ENCODE measurements at regions not wholly inside any gene's neighbourhood (a gene's known extent, or its start where the extent isn't known, plus 50 kb on each side); places are given as distances from the start of the nearest gene placed in this dataset.

DNA sequence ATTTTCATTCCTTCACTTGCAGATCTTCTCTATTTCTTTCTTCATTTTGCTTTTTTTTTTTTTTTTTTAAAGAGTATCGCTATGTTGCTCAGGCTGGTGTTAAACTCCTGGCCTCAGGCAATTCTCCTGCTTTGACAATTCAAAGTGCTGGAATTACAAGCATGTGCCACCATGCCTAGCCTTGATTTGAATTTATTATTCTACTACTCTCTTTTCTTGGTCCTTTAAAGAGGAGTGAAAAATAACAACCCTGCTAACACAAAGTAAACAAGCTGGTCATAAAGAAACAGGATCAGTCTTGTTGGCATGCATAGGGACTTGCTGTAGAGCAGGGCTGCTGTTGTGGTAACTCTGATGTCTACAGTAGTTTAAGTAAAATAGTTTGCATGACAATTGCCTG is 1615.3 kb upstream of the ZEB2 start:
- ATAC-seq: no peak
- intact Hi-C loops (cut with DNase I, micrococcal nuclease): no loop called here
- no peak for DNase-seq

DNA sequence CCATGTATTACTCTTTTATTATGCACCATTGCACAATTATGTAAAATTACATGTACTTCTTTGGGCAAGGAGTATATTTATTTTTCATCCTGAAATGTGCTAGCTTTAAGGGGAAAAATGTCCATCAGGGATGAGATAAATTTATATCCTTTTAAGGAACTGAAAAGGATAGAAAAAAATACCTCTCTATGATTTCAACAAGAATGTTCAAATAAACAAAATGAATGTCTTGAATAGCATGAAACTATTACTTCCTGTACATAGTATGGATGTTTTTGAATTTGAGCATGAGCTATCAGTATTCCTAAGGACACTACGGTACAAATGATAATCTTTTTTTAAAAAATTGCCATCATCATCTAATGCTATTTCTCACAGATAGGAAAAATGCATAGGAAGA is 1611.9 kb upstream of the ZEB2 start:
- ATAC-seq: no peak
- intact Hi-C loops (cut with DNase I, micrococcal nuclease): no loop called here
- DNase-seq: no peak

DNA sequence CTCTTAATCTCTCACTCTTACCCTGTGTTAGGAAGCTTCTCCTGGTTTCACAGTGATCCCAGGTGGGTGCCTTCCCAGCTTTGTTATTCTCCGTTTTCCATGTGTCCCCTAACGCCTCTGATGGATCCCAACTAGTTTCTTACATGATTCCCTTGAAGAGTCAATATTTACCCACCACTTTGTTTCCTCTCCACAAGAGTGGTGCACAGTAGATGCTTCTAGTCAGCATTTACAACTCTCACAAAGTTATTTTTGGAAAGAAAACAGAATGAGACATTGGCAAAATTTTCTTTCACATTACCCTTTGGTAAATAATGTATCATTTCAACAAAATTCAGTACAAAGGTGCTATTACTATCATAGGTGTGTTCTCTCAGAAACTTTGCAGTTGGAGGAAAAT is 1611.1 kb upstream of the ZEB2 start:
- no peak for DNase-seq
- intact Hi-C loops (cut with DNase I, micrococcal nuclease): no loop called here
- no peak for ATAC-seq

DNA sequence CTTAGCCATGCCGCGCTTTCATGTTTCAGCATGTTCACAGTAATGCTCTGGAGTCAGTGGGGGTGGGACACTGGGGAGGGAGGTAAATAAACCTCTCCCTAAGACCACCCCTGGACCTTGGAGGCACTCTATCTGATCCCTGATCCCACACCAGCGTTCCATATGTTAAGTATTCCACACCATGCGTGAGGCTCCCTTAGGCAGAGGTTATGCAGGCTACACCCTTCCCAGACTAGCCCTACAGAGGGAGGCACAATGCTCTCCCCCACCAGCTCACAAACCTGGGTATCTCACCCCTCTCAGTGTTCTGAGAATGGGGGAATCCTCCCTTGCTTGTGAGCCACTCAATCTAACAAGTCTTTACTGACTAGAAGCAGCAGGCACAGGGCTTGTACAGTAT is 1610.4 kb upstream of the ZEB2 start:
- ATAC-seq (no peak), DNase-seq (no peak)
- intact Hi-C loops (cut with DNase I, micrococcal nuclease): no loop called here

DNA sequence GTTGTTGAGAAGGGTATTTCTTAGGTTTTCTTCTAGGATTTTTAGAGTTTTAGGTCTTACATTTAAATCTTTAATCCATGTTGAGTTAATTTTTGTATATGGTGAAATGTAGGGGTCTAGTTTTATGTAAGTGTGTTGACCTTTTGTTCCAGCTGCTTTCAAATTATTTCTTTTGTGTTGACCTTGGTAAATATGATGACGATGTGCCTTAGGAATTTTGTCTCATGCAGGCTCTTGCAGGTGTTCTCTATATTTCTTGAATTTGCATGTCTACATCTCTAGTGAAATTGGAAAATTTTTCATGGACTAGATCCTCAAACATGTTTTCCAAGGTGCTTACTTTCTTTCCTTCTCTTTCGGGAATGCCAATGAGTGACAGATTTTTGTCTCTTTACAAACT is 1609.3 kb upstream of the ZEB2 start:
- no peak for ATAC-seq
- intact Hi-C loops (cut with DNase I, micrococcal nuclease): no loop called here
- DNase-seq: no peak

DNA sequence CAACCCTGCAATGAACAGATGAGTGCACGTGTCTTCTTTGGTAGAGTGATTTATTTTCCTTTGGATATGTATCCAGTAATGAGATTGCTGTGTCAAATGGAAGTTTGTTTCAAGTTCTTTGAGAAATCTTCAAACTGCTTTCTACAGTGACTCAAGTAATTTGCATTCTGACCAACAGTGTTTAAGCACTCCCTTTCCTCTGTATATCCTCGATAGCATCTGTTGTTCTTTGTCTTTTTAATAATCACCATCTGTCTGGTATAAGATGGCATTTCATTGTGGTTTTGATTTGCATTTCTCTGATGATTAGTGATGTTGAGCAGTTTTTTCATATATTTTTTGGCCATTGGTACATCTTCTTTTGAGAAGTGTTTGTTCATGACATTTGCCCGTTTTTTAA is 1608.3 kb upstream of the ZEB2 start:
- DNase-seq: no peak
- ATAC-seq: no peak
- intact Hi-C loops (cut with DNase I, micrococcal nuclease): no loop called here

DNA sequence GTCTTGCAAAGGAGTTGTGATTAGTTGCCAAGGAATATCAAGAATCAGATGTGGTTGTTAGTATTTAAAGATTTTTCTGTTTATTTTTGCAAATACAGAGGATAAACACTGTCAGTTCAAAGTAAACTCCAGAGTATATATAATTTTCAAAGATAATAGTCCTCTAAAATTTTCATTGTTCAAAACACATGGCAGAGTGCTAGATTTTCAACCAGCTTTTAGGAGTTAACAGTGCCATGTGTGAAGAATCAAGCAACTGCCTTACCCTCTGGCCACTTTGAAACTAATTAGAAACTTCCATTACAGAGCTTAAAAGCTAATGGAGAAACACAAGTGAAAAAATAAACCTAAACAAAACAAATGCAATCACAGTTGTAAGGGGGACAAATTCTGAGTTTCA is 1605.6 kb upstream of the ZEB2 start:
- ATAC-seq: no peak
- intact Hi-C loops (cut with DNase I, micrococcal nuclease): no loop called here
- no peak for DNase-seq

DNA sequence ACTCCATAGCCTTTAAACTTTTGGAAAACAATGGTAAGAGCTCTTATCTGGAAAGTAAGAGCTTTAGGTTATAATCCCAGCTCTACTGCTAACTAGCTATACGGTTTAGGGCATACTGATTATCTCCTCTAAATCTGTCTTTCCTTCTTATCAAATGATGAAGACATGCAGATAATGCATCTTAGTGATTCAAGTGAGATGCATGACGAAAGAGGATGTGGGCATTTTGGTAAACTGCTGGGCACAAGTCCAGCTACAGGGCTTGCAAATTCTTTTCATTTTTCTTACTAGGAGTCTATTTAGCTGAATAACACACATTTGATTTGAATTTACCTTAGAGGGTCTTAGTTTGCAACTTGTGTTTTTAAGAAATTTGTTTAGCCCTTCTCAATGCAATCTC is 1604.8 kb upstream of the ZEB2 start:
- intact Hi-C loops (cut with DNase I, micrococcal nuclease): no loop called here
- DNase-seq (no peak), ATAC-seq (no peak)

DNA sequence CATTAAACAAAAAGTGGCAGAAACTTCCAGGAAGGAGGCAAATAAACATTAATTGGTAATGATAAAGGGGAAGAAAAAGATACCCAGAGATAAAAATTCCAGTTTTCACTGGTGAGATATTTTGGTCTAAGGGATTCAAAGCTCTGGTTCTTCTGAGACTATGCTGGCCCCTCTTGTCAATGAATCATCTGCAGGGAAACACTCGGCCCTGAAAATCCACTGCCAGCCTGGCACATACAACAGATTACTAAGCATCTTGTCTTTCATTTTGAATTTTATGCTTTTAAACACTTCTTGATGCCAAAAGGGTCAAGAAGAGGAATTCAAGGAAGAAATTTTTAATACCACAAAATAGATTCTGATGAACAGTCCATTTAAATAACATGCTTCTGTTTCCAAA is 1603.8 kb upstream of the ZEB2 start:
- ATAC-seq: no peak
- no peak for DNase-seq
- intact Hi-C loops (cut with DNase I, micrococcal nuclease): no loop called here

DNA sequence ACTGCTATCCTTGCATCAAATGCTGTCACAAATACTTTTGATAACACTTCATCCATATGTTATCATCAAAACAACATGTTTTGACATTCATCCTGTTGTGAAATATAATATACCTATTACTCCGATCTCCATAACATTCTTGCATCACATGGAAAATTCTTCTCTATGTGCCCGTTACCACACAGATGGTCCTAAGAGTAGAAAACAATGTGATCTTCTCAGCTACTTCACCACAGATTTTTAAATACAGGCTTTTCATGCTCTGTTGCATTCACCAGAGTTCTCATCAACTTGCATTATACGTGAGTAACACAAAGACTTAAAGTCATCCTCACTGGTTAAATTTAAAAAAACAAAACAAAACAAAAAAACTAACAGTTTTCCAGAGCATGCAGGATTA is 1603.3 kb upstream of the ZEB2 start:
- intact Hi-C loops (cut with DNase I, micrococcal nuclease): no loop called here
- no peak for DNase-seq
- no peak for ATAC-seq

DNA sequence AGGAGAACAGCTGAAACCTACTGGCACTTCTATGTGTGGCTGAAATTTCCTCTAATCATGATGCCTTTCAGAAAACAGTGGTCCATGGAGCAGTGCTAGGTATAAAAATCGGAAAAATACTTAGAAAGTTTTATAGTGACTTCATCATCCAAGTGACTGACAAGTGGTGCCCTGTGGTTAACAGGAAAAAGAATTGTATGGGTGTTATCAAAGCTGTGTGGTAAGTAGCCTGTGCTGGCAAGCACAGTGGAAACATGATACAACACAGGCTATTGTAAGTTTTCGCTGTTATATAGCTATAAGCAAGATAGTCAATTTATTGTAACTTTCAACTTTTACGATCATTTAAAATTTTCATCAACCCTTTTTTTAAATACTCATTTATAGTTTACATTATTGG is 1599.7 kb upstream of the ZEB2 start:
- DNase-seq (no peak), ATAC-seq (no peak)
- intact Hi-C loops (cut with DNase I, micrococcal nuclease): no loop called here

DNA sequence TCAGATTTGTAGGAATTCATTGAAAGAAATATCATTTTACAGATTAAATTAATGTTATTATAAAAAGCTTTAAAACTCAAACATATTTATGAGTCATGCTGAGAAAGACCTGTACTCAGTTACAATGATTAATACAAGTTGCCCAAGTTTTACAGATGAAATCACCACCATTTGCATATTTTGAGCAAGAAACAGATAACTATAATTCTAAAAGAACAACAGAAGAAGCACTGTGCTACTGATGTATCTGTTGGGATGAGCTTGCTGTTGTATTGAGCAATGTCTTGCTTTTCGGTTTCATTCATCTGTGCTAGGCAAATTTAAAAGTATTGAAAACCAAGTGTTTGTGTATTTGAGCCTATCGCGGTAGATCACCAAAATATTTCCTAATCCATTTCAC is 1589.1 kb upstream of the ZEB2 start:
- intact Hi-C loops (cut with DNase I, micrococcal nuclease): no loop called here
- ATAC-seq: no peak
- no peak for DNase-seq

DNA sequence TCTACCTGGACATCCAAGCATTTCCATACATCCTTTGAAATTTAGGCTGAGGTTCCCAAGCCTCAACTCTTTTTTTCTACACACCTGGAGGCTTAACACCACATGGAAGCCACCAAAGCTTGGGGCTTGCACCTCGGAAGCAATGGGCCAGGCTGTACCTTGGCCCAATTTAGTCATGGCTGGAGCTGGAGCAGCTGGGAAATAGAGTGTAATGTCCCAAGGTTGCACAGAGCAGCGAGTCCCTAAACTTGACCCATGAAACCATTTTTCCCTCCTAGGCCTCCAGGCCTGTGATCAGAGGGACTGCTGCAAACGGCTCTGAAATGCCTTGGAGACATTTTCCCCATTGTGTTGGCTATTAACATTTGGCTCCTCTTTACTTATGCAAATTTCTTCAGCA is 1574.3 kb upstream of the ZEB2 start:
- intact Hi-C loops (cut with DNase I, micrococcal nuclease): no loop called here
- no peak for ATAC-seq
- DNase-seq: no peak

DNA sequence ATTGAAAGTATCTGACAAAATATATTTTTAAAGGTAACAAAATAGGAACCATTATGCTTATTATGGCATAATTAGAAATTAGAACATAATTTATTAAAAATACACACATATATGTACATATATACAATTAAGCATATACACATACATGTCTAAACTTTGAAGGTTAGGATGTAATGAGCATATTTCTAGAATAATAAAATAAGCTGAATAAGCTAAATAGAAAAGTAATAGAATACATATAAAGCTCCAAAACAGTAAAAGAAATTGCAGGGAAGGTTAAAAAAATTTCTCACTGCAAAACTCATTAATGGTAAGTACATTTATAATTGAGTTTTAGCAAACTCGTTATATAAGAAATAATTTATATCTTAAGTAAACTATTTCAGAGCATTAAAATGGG is 1561.5 kb upstream of the ZEB2 start:
- intact Hi-C loops (cut with DNase I, micrococcal nuclease): no loop called here
- DNase-seq (no peak), ATAC-seq (no peak)

DNA sequence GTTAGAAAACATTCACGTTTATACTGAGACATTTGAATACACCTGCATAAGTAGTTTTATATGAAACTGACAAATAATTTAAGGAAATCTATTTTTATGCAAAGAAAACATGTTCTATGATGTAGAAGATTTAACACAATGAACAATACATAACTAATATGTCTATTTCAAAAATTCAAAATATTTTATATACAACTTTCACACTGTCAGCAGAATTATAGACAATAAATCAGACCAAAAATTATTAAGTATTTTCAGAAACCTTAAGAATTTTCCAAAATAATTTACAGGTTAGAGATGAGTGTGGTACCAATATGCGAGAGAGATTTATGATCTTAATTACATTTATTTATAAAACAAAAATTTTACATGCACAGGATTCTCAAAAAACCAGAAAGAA is 1561.0 kb upstream of the ZEB2 start:
- ATAC-seq: no peak

DNA sequence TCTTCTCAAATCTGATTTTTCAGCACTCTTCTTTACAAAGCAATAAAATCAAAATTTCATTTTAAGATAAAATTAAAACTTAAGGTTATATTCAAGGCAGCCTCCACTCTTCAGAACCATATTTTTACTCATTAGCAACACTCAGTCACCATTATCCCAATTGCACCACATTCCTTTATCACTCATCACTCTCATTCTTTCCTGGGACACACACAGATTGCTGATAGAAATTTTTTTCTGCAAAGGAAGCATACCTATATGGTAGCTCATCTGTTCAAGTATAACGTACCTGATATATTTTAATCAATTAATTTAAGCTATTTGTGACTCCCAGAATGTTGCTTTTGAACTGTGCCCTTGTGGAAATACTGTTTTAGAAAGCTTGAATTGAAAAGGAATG is 1559.3 kb upstream of the ZEB2 start:
- intact Hi-C loops (cut with DNase I, micrococcal nuclease): no loop called here
- ATAC-seq: no peak
- no peak for DNase-seq

More for the DNA sequence above, 1561.0 kb upstream of the ZEB2 start:
- intact Hi-C loops (cut with DNase I, micrococcal nuclease): no loop called here
- no peak for DNase-seq

DNA sequence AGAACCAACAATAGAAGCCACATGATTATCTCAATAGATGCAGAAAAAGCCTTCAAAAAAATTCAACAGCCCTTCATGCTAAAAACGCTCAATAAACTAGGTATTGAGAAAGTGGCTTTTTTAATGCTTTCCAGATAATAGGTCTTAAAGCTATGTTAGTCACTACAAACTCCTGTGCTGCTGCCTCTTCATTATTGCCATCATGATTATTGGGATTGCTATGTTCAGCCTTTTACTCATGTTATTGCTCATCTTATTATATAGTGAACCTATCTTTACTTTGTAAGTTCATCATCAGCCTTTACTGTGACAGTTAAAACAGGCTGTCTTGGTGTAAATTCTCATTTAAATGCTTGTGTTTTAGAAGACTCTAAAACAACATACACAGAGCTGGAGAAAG is 1557.2 kb upstream of the ZEB2 start:
- intact Hi-C loops (cut with DNase I, micrococcal nuclease): no loop called here
- ATAC-seq (no peak), DNase-seq (no peak)

DNA sequence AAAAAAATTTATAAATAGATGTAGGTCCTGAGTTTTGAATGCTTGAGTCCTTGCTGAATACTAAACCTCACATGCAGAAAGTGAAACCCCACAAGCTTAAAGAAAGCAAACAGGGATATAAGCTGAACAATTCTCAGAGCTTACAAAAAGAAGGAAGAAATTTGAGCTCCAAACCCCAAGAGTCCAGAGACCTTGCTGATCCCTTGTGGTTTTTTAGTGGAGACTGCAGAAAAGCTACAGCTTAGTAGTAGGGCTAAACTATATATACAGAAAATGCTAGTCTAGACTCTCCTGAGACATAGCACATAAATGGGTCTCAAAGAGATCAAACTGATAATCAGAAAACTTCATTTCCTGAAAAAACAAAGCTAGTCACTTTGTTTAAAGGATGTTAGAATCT is 1548.1 kb upstream of the ZEB2 start:
- intact Hi-C loops (cut with DNase I, micrococcal nuclease): no loop called here
- no peak for ATAC-seq
- DNase-seq: no peak

DNA sequence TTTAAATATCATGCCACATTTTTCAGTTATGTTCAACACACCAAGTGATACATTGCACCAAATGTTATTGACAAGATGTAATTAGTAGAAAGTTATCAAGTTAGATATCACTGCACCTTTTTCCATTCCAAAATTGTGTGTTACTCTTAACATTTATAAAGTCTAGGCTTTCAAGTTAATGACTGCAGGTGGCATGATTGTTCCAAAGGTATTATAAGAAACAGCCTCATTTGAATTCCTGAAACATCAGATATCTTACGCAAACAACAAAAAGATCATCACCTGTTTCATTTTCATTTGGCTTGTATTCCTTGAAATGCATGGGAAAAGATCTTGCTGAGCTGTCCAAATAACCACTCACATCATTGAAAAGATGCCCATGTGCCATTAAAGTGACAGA is 1528.2 kb upstream of the ZEB2 start:
- intact Hi-C loops (cut with DNase I, micrococcal nuclease): no loop called here
- DNase-seq (no peak), ATAC-seq (no peak)

DNA sequence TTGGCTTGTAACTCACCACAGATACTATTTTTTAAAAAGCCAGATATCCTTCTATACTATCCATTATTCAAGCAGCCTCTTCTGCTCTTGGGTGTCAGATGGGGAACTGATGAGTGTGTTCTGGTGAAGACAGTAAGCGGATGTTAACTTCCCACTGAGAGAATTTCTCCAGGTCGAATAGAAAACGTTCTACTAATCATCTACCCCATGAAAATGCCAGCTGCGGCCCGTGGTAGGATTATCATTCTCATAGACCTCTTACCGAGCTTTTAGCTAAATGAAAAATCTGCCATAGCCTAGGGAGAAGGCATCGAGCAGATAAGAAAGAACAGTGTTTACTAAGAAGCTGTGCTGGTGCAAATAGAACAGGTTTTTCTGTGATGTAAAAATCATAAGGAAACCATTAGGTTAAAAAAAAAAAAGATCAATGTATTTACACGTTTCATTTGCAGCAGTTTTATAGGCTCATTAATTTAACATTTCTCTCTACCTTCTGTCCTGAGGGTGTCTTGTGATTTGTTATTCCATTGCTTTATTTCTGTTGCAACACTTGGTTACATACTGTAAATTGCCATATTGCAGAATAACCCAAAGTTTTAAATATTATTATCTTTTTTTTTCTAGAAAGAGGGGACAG is 1521.5 kb upstream of the ZEB2 start:
- no peak for ATAC-seq
- no peak for DNase-seq
- intact Hi-C loops (cut with DNase I, micrococcal nuclease): no loop called here

DNA sequence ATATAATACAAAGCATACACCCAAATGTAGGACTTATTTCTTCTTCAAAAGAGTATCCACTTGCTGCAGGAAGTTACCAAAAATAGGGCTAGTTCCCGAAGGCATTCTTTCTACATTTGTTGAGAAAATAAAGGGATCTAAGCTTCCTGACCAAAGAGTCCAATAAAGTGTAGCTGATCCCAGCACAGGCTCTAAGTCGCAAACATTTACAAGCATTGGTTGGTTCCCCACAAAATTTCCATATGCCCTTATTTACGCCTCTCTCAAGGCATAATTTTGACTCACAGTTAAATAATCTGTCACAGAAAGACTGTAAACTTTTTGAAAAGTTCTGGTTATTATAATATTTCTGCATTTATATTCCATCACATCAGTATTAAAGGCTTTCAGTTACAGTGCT is 1520.1 kb upstream of the ZEB2 start:
- ATAC-seq (no peak), DNase-seq (no peak)
- intact Hi-C loops (cut with DNase I, micrococcal nuclease): no loop called here

DNA sequence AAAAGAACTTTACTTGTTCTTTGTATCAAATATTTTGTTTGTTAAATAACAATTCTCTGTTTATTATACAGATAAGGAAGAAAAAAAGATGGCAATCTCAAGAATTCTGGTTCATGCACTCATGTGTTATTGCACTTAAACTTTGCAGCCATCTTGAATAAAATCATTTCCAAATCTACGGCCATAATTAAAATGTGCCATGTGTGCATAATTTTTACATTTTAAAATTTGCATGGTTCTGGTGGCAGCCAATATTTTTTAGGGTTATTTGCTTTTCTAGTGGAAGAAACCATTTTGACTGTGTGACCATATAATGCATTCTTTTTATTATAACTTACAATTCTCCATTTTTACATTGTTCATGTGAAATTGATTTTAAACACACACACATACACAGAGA is 1518.1 kb upstream of the ZEB2 start:
- no peak for ATAC-seq
- intact Hi-C loops (cut with DNase I, micrococcal nuclease): no loop called here

More for the DNA sequence above, 1518.1 kb upstream of the ZEB2 start:
- DNase-seq: no peak

Data from left colon (tissue), 2 donors.